ENCODE measurements at regions not wholly inside any gene's neighbourhood (a gene's known extent, or its start where the extent isn't known, plus 50 kb on each side); places are given as distances from the start of the nearest gene placed in this dataset.

GRCh38 chr12:111178181-111179081 is 190.5 kb downstream of the PHETA1 start:
- TF ChIP-seq CTCF (IDR thresholded peaks at IDR 0.05; ENCODE audit: poor library complexity, severe bottlenecking) (no peak), EZH2 (IDR thresholded peaks at IDR 0.05; ENCODE audit: borderline replicate concordance, insufficient read depth, low read length, poor library complexity, severe bottlenecking) (no peak), TAF1 (IDR thresholded peaks at IDR 0.05; ENCODE audit: low read depth) (no peak), POLR2AphosphoS5 (IDR thresholded peaks at IDR 0.05) (no peak)
